ENCODE measurements at regions not wholly inside any gene's neighbourhood (a gene's known extent, or its start where the extent isn't known, plus 50 kb on each side); places are given as distances from the start of the nearest gene placed in this dataset.

- no peak for ATAC-seq
Observed at GRCh38 chr2:8448824-8449556, 232.9 kb upstream of the ID2 start.

GRCh38 chr2:8451273-8451672 is 230.6 kb upstream of the ID2 start:
- no peak for ATAC-seq

- no peak for ATAC-seq
Observed at GRCh38 chr2:8452296-8452695, 229.6 kb upstream of the ID2 start.

- ATAC-seq, result no peak
Observed at GRCh38 chr2:8452979-8453903, 228.6 kb upstream of the ID2 start.

- ATAC-seq, result no peak
Observed at GRCh38 chr2:8453904-8454302, 228.0 kb upstream of the ID2 start.

- no peak for ATAC-seq
Observed at GRCh38 chr2:8454797-8455196, 227.1 kb upstream of the ID2 start.

GRCh38 chr2:8455236-8456150 is 226.4 kb upstream of the ID2 start:
- peak in 1 of 2 donors; percentile 29 for ATAC-seq

- ATAC-seq, result peak; percentile 72
Observed at GRCh38 chr2:8456151-8457091, 225.4 kb upstream of the ID2 start.

- peak; percentile 39 to 44 for ATAC-seq
Observed at GRCh38 chr2:8457092-8457481, 224.8 kb upstream of the ID2 start.

- no peak for ATAC-seq
Observed at GRCh38 chr2:8457699-8458502, 224.0 kb upstream of the ID2 start.

- no peak for ATAC-seq
Observed at GRCh38 chr2:8458503-8459459, 223.1 kb upstream of the ID2 start.

- ATAC-seq, result no peak
Observed at GRCh38 chr2:8459474-8459873, 222.4 kb upstream of the ID2 start.

GRCh38 chr2:8461341-8461740 is 220.5 kb upstream of the ID2 start:
- no peak for ATAC-seq

- ATAC-seq, result no peak
Observed at GRCh38 chr2:8462280-8462679, 219.6 kb upstream of the ID2 start.

GRCh38 chr2:8462899-8463648 is 218.8 kb upstream of the ID2 start:
- ATAC-seq, result no peak

GRCh38 chr2:8465560-8465959 is 216.3 kb upstream of the ID2 start:
- no peak for ATAC-seq

- no peak for ATAC-seq
Observed at GRCh38 chr2:8469709-8470493, 212.0 kb upstream of the ID2 start.
